ENCODE measurements at regions not wholly inside any gene's neighbourhood (a gene's known extent, or its start where the extent isn't known, plus 50 kb on each side); places are given as distances from the start of the nearest gene placed in this dataset.

GRCh38 chr9:82588301-82589180 is 474.4 kb downstream of the RASEF start:
- intact Hi-C loops (cut with DNase I; ENCODE audit: low total_unique reads), result no loop called here
- TF ChIP-seq POLR2A (IDR thresholded peaks at IDR 0.05) (no peak), CTCF (IDR thresholded peaks at IDR 0.05) (no peak)
- no peak for DNase-seq (ENCODE audit: low spot score in 2 of 2)
- WGBS, 2 donors, result 49 to 50% methylated on average over 6 of the region's 6 CpGs
- H3K4me3 ChIP-seq (ENCODE audit: low read depth, poor library complexity, severe bottlenecking), result no peak overlapping the region

- H3K4me3 ChIP-seq (ENCODE audit: low read depth, poor library complexity, severe bottlenecking), result no peak overlapping the region
- no peak for TF ChIP-seq POLR2A (IDR thresholded peaks at IDR 0.05)
- no peak for TF ChIP-seq CTCF (IDR thresholded peaks at IDR 0.05)
- no peak for DNase-seq (ENCODE audit: low spot score in 2 of 2)
- WGBS, 2 donors, result 93 to 95% methylated on average over 3 of the region's 3 CpGs
- intact Hi-C loops (cut with DNase I; ENCODE audit: low total_unique reads), result no loop called here
These were observed 472.1 kb downstream of the RASEF start for GRCh38 chr9:82590845-82591244.

- DNase-seq (ENCODE audit: low spot score in 2 of 2), result no peak
- no peak overlapping the region for H3K4me3 ChIP-seq (ENCODE audit: low read depth, poor library complexity, severe bottlenecking)
- TF ChIP-seq POLR2A (IDR thresholded peaks at IDR 0.05) (no peak), CTCF (IDR thresholded peaks at IDR 0.05) (no peak)
- intact Hi-C loops (cut with DNase I; ENCODE audit: low total_unique reads), result no loop called here
- 57 to 66% methylated on average over 5 of the region's 5 CpGs for WGBS, 2 donors
These were observed 469.4 kb downstream of the RASEF start for GRCh38 chr9:82593501-82593900.

- intact Hi-C loops (cut with DNase I; ENCODE audit: low total_unique reads), result no loop called here
- TF ChIP-seq POLR2A (IDR thresholded peaks at IDR 0.05), result no peak
- 85 to 91% methylated on average over 12 of the region's 12 CpGs for WGBS, 2 donors
- DNase-seq (ENCODE audit: low spot score in 2 of 2), result no peak
- no peak overlapping the region for H3K4me3 ChIP-seq (ENCODE audit: low read depth, poor library complexity, severe bottlenecking)
These were observed 465.4 kb downstream of the RASEF start for GRCh38 chr9:82597241-82598203.

- TF ChIP-seq POLR2A (IDR thresholded peaks at IDR 0.05) (no peak), CTCF (IDR thresholded peaks at IDR 0.05) (no peak)
- no peak overlapping the region for H3K4me3 ChIP-seq (ENCODE audit: low read depth, poor library complexity, severe bottlenecking)
- 73 to 78% methylated on average over 6 of the region's 6 CpGs for whole genome bisulfite sequencing, 2 donors
- no peak for DNase-seq (ENCODE audit: low spot score in 2 of 2)
- intact Hi-C loops (cut with DNase I; ENCODE audit: low total_unique reads), result no loop called here
These were observed 464.5 kb downstream of the RASEF start for GRCh38 chr9:82598241-82599039.

Measured in lower leg skin (tissue), 4 donors.